ENCODE measurements at regions not wholly inside any gene's neighbourhood (a gene's known extent, or its start where the extent isn't known, plus 50 kb on each side); places are given as distances from the start of the nearest gene placed in this dataset.

DNA sequence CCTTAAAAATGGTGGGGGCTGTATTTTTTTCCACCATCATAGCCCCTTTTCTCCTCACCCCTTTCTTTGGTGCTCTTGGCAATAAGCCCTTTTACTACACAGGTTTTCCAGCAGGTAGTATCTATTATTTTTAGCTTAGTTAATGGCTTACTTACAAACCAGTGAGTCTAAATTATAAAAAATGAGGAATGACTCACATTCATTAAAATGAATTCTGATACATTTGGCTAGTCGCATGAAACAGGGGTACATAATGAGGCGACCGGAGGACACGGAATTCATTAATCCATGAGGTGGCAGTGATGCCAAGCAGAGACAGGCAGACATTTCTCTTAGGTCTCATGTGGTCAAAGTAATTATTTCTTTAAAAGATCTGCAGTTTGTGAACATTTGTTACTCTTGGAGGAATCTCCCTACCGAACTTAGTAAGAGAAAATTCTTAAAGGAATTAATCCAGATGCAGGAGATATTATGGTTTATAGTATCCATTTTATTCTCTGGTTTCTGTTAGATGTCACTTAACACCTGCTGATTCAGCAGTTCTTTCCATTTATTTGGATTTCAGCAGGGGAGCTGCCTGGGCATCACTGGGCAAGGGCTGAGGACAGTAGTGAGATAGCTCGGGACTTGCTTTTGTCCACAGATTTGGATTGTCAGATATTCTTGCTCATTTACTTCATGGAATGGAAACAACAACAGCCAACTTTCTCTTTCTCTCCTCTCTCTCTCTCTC is 575.0 kb upstream of the NR3C2 start:
- TF ChIP-seq, protein P1, sequence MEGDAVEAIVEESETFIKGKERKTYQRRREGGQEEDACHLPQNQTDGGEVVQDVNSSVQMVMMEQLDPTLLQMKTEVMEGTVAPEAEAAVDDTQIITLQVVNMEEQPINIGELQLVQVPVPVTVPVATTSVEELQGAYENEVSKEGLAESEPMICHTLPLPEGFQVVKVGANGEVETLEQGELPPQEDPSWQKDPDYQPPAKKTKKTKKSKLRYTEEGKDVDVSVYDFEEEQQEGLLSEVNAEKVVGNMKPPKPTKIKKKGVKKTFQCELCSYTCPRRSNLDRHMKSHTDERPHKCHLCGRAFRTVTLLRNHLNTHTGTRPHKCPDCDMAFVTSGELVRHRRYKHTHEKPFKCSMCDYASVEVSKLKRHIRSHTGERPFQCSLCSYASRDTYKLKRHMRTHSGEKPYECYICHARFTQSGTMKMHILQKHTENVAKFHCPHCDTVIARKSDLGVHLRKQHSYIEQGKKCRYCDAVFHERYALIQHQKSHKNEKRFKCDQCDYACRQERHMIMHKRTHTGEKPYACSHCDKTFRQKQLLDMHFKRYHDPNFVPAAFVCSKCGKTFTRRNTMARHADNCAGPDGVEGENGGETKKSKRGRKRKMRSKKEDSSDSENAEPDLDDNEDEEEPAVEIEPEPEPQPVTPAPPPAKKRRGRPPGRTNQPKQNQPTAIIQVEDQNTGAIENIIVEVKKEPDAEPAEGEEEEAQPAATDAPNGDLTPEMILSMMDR (IDR thresholded peaks at IDR 0.05), result no peak
- TF ChIP-seq POLR2A (IDR thresholded peaks at IDR 0.05), result no peak

Data from Peyer's patch (tissue), 4 donors.